NCI-H1417 (cell line): ENCODE measurements at regions not wholly inside any gene's neighbourhood (a gene's known extent, or its start where the extent isn't known, plus 50 kb on each side); places are given as distances from the start of the nearest gene placed in this dataset.
"Not testable (repeated sequence)": the region's sequence is repeated elsewhere in the genome, so short reads cannot be mapped to it uniquely, and the experiment has no call there.

Source experiments
- DNase-seq, 3 experiments: peaks; one replicate each; lab custom pipeline; 2025; lab: John Stamatoyannopoulos, UW

GRCh38 chr10:85138046-85138445 is 809.7 kb downstream of the CCSER2 start:
- no peak for DNase-seq

DNA sequence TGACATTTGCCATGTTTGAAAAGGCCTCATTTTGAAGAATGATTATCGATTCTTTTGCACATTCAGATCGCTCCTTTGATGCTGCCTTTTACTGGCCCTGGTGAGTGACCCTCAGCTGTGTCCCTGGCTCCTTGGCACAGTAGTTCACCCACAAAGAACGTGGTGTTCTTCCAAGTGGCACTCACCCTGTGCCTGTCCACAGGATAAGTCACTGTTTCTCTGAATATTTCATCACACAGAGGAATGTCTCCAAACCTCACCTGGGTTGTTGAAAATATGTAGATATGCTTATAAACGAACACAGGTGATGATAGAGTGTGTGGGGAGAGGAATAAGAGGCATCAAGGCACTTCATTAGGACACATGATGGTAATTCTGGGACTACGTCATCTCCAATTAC is 810.7 kb downstream of the CCSER2 start:
- no peak for DNase-seq

DNA sequence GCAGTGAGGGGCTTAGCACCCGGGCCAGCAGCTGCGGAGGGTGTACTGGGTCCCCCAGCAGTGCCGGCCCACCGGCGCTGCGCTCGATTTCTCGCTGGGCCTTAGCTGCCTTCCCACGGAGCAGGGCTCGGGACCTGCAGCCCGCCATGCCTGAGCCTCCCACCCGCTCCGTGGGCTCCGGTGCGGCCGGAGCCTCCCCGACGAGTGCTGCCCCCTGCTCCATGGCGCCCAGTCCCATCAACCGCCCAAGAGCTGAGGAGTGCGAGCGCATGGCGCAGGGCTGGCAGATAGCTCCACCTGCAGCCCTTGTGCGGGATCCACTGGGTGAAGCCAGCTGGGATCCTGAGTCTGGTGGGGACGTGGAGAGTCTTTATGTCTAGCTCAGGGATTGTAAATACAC is 813.1 kb downstream of the CCSER2 start:
- DNase-seq, result not testable (repeated sequence)

GRCh38 chr10:85145966-85146365 is 817.6 kb downstream of the CCSER2 start:
- no peak for DNase-seq

DNA sequence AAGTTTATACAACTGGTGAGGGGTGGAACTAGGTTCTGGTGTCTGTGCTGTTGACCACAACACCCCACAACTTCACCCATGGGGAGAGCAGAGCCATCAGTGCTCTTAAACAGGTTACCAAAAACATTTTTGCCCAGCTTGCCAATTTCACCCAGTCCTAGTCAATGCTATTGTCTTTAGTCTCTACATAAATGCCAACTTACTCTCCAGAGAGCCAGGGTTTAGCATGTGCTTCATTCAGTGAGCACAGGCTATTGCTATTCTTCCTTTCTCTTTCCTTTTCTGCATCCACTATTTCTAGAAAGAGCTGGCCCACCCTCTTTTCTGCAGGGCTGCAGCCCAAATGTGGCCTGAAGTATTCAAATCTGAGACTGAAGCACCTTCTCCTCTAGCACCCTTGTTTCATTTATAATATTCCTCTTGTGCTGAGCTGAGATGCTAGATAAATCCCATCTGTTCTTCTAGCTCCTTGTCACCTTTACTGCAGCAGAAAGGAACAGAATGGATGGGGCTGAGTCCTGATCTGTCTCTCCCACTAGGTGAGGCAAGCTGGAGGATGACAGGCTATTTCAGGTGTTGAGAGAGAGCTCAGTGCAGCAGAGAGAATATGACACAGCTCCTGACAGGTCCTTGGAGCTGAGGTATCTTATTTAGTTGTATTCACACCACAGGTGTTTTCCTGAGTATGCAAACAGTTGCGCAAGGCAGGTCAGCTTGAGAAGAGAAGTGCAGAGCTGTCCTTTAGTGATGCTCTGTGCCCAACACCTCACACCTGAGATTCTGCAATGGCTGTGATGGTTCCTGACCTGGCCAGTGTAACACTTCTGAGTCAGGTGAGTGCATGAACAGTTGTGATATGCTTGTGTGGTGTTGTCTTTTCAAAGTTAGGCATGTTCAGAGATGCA is 819.2 kb downstream of the CCSER2 start:
- peak in 1 of 3 experiments; percentile 1 for DNase-seq

DNA sequence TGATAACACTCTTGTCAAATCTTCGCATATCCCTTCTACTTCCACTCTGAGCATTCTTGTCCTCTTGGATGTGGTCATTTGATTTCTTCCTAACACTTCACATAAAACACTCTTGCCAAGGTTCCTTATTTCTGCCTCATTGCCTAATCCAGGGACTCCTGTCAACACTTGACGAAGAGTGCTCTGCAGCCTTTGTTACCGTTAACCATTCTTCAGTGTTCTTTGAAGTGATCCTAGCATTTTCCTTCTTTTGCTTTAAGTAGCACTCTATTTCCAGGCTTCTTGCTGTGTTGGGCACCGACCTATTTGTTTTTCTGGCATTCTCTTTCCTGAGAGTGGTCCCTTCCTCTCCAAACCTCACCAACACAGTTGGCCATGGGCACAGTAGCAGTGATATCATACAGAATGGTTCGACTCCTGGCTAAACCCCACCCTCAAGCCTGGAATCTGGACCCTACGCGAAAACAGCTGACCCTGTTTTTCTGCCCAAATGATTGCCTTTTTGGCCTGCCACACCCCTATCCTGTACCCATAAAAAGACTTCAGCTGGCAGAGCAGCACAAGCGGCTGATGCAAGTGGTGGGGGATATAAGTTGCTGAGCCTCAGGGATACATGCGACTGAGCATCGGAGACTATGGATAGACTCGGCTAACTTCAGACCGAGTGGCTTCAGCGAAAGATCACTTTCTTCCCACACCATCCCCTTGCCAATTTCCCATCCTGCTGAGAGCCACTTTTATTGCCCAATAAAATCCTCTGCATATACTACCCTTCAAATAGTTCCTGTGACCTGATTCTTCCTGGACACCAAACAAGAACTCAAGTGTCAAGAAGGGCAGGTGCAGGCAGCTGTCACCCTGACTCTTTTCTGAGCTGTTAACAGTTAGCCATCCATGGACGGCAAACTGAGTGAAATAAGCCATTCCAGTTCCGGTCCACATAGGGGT is 820.6 kb downstream of the CCSER2 start:
- peak in 2 of 3 experiments; percentile 1 to 12 for DNase-seq

- no peak for DNase-seq
Observed at GRCh38 chr10:85149766-85150165, 821.4 kb downstream of the CCSER2 start.

GRCh38 chr10:85151506-85151905 is 823.1 kb downstream of the CCSER2 start:
- DNase-seq, result peak in 1 of 3 experiments; percentile 2

- no peak for DNase-seq
Observed at GRCh38 chr10:85152496-85152895, 824.1 kb downstream of the CCSER2 start.

DNA sequence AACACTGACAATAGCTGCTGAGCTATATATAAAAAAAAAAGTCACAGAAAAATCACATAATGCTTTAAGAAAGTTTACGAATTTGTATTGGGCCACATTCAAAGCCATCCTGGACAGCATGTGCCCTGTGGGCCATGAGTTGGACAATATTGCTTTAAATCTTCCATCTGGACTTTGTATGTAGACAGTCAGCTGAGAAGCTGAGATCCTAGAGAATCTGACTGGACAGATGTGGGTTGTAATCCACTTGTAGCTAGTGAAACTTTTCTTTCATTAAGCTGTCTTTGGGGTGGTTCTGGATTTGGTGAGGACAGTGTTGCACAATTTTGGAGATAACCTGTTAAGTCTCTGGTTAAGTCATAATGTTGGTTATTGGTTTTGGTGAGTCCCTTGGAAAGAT is 824.5 kb downstream of the CCSER2 start:
- DNase-seq, result no peak

DNA sequence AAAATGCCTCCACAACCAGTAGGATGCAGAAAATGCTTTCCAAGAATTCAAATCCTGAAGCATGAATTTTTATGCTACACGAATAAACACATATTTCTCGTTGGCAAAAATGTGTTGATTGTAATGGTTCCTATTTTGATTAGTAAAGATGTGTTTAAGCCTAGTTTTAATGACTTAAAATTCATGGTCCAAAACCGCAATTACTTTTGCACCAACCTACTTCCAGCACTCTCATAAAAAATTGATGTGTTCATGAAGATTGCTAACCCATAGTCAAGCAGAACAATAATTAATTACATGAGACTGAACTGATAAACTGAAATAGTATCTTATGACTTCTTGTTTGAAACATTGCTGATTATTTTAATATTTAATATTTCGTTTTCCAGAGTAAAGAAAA is 828.8 kb downstream of the CCSER2 start:
- no peak for DNase-seq

DNA sequence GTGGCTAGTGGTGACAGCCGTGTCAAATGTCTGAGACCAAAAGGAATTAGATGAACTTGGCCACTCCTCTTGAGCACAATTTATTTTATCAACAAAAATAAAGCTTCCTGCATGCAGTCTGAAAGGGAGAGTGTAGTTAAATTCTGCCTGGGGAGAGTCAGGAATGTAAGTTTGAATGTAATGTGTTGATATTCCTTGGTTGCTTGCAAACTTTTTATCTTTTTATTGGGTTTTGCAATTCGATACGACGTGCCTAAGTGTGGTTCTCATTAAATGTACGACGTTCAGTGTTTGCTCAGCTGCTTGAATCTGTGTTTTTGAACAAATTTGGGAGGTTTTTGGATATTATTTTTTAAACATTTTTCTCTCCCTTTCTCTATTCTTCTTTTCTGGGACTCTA is 839.9 kb downstream of the CCSER2 start:
- no peak for DNase-seq

DNA sequence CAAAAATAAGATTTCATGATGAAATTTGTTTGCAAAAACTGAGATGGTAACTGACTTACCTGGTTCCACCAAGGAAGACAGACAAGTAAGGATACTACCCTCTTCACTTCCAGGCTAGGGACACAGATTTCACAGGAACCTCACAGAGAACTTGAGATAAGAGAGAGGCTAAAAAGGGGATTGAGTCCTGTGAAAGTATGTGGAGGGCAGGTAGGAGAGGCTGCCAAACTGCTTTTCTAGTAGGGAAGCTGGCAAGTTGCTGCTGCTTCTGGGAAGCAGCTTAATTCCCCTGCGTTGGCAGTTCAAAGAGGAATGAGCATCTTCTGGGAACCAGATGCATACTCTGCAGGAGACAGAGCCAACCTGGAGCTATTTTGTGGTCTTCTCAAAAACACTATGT is 841.6 kb downstream of the CCSER2 start:
- DNase-seq, result no peak

GRCh38 chr10:85175635-85176034 is 847.2 kb downstream of the CCSER2 start:
- DNase-seq, result no peak

- DNase-seq, result no peak
Observed at GRCh38 chr10:85177767-85178166, 849.4 kb downstream of the CCSER2 start.

- DNase-seq, result no peak
Observed at GRCh38 chr10:85187047-85187446, 858.7 kb downstream of the CCSER2 start.

DNA sequence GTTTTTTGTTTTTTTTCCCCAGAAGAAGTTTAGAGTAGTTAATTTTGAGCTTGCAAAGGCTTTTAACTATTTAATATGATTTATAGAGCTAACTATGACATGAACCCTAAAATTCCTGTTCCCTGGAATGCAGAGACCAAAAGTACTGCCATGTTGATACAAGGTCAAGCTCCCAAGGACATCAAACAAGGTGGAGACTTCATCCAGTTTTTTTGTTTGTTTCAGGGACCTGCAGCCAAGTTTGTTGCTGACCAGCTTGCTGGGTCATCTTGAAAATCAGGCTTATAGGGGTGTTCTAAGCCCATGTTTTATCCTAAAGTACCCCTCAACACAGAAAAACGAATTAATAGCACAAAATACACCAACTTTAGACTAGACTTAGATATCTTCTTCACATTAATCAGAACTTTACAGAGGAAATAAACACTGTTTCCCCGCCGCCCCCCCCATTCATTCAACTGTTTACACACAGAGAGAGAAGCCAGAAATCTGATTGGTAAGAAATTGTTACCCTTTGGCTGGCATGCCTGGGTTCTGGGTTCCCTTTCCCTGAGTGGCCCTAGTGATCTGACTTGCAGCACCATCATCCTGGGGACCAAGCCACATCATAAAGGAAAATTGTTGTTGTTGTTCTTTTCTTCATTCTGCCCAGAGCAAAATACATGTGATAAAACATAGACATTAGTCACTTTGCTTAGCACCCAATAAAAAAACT is 860.5 kb downstream of the CCSER2 start:
- DNase-seq, result no peak

GRCh38 chr10:85193796-85194195 is 865.4 kb downstream of the CCSER2 start:
- no peak for DNase-seq

DNA sequence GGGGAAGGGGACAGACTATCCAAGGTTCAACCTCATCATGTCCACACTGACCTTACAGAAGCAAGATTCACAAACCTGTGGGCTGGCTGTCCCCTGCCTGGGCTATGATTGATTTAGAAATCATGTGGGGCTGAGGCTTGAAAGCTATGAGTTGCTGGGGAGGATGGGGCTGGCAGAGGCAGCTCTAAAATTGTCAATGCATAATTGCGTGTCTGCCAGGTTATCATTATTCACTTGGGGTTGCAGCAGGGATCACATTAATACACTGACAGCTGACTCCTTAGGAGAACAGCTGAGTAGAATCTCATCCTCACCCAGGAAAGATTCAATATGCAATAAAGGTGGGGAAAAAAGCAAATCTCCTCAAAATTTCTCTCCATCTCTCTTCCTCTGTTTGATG is 866.3 kb downstream of the CCSER2 start:
- no peak for DNase-seq

GRCh38 chr10:85195596-85195995 is 867.2 kb downstream of the CCSER2 start:
- no peak for DNase-seq

- no peak for DNase-seq
Observed at GRCh38 chr10:85204814-85205213, 876.4 kb downstream of the CCSER2 start.

DNA sequence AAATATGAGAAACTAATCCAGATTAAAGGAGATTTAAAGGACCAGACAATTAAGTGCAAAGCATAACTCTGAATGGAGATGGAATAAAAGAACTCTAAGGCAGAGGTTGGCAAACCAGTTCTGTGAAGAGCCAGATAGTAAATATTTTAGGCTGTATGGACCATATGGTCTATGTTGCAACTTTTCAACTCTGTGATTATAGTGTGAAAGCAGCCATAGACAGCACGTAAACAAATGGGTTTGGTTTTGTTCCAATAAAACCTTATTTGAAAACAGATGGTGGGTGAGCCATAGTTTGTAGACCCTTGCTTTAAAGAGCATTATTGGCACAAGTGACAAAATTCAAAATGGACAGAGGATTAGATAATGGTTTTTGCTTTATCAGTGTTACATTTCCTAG is 884.1 kb downstream of the CCSER2 start:
- DNase-seq, result no peak
